Spleen (tissue), 11 donors: ENCODE measurements at regions not wholly inside any gene's neighbourhood (a gene's known extent, or its start where the extent isn't known, plus 50 kb on each side); places are given as distances from the start of the nearest gene placed in this dataset.
"Not testable (repeated sequence)": the region's sequence is repeated elsewhere in the genome, so short reads cannot be mapped to it uniquely, and the experiment has no call there.

Experiments
- DNase-seq: peaks from one replicate; pipeline ENCODE4 v3.0.0-alpha.2; 2020
- H3K27ac ChIP-seq, 8 donors: fragments of 200-600 bp; sonication (generic) in 7 of 8; 1 replicate in 4 of 8; 2 replicates in 4 of 8; pipeline versions ENCODE4 v1.5.0 to v1.8.0; 2016 to 2021; ENCODE audit warnings: inconsistent platforms in 4 of 8, mild to moderate bottlenecking in 4 of 8, moderate library complexity in 1 of 8
- H3K27me3 ChIP-seq, 7 donors: fragments of 200-600 bp; sonication (generic) in 6 of 7; replicated peaks in 1 of 7; 1 replicate in 4 of 7; 2 replicates in 3 of 7; pipeline versions ENCODE4 v1.5.0 to v1.8.0; 2016 to 2021; ENCODE audit warnings: inconsistent platforms in 3 of 7, mild to moderate bottlenecking in 1 of 7
- H3K36me3 ChIP-seq, 6 donors: fragments of 200-600 bp; sonication (generic) in 5 of 6; 1 replicate in 4 of 6; 2 replicates in 2 of 6; pipeline versions ENCODE4 v1.5.0 to v1.8.0; 2016 to 2021; ENCODE audit warnings: inconsistent platforms in 2 of 6
- H3K4me1 ChIP-seq, 6 donors: fragments of 200-600 bp; sonication (generic) in 5 of 6; 1 replicate in 3 of 6; 2 replicates in 3 of 6; pipeline versions ENCODE4 v1.5.0 to v1.8.0; 2016 to 2021; ENCODE audit warnings: inconsistent platforms in 3 of 6
- H3K4me3 ChIP-seq, 8 donors: fragments of 200-600 bp; sonication (generic) in 7 of 8; 1 replicate in 4 of 8; 2 replicates in 4 of 8; pipeline versions ENCODE4 v1.5.0 to v1.8.0; 2016 to 2021; ENCODE audit warnings: inconsistent platforms in 4 of 8, mild to moderate bottlenecking in 4 of 8, moderate library complexity in 2 of 8
- H3K9me3 ChIP-seq, 8 donors: fragments of 200-600 bp; sonication (generic) in 7 of 8; 1 replicate in 4 of 8; 2 replicates in 4 of 8; pipeline versions ENCODE4 v1.5.0 to v1.8.0; 2016 to 2021; ENCODE audit warnings: inconsistent platforms in 4 of 8
- CTCF ChIP-seq, 11 experiments: fragments of 200-600 bp in 7 of 11; fragments of 450-650 bp in 4 of 11; sonication (generic) in 4 of 11; IDR thresholded peaks in 8 of 11; conservative IDR thresholded peaks in 3 of 11; 1 replicate in 7 of 11; 2 replicates in 4 of 11; pipeline versions ENCODE4 v1.4.0 to v1.8.0; 2016 to 2021; ENCODE audit warnings: antibody characterized with exemption in 11 of 11, inconsistent platforms in 4 of 11, mild to moderate bottlenecking in 1 of 11
- POLR2A ChIP-seq, 3 donors: fragments of 450-650 bp; IDR thresholded peaks; one replicate each; pipeline ENCODE4 v1.5.1; 2017; ENCODE audit warnings: antibody characterized with exemption in 3 of 3, mild to moderate bottlenecking in 1 of 3
- POLR2AphosphoS5 ChIP-seq, 3 donors: sonication (generic); formaldehyde crosslinking; IDR thresholded peaks; one replicate each; pipeline ENCODE4 v1.5.1; 2017; ENCODE audit warnings: antibody characterized with exemption in 3 of 3
- WGBS, 5 donors: extraction: QIAGEN DNeasy Blood & Tissue Kit in 3 of 5; methylation state at CpG; one replicate each; pipeline versions ENCODE4 v1.1.5 to v1.1.7; 2013 to 2018; 5-methylcytosine and 5-hydroxymethylcytosine counted together
- intact Hi-C: fragments of 100-400 bp; cut with DNase I; formaldehyde crosslinking; loops from one replicate; pipeline ENCODE4 v1.15.0; 2023; ENCODE audit warnings: low total_unique reads
- donor health status: healthy with polysubstance abuse.
- donor health status: DM: no; HTN: no; CAD: no; lungs with moderate emphysema.
- donor health status: DM: no; HTN: no; CAD: no.
- donor health status: Bipolar disorder and iron deficiency.
- donor health status: healthy.
- donor health status: DM: no; HTN: no; CAD: no.
- donor health status: DM: yes; HTN: yes; CAD: no.

GRCh38 chr3:84304214-84304613 lies 654.6 kb upstream of the CADM2 start:
- Histone ChIP-seq H3K27me3 (no peaks in the 10 kb centered on the region), H3K4me3 (no peak overlapping the region), H3K27ac (no peak overlapping the region), H3K9me3 (peaks cover 0 to 5% (median 0%) of the 10 kb centered on the region in 8 donors), H3K36me3 (no peaks in the 10 kb centered on the region), H3K4me1 (no peaks in the 10 kb centered on the region)
- no peak for TF ChIP-seq POLR2AphosphoS5 (IDR thresholded peaks at IDR 0.05)
- TF ChIP-seq POLR2A (IDR thresholded peaks at IDR 0.05), result no peak
- no peak for TF ChIP-seq CTCF (IDR thresholded peaks at IDR 0.05 in 8 of 11, conservative IDR thresholded peaks at IDR 0.05 in 3 of 11)
- WGBS, 5 donors, result 88 to 96% (median 90%) methylated on average over 11 of the region's 11 CpGs
- DNase-seq, result no peak
- intact Hi-C loops, result no loop called here

- DNase-seq, result no peak
- Histone ChIP-seq H3K36me3 (no peaks in the 10 kb centered on the region), H3K27ac (no peak overlapping the region), H3K27me3 (no peaks in the 10 kb centered on the region), H3K9me3 (peaks cover 0 to 5% (median 0%) of the 10 kb centered on the region in 8 donors), H3K4me1 (no peaks in the 10 kb centered on the region), H3K4me3 (no peak overlapping the region)
- no peak for TF ChIP-seq CTCF (IDR thresholded peaks at IDR 0.05 in 8 of 11, conservative IDR thresholded peaks at IDR 0.05 in 3 of 11)
- intact Hi-C loops, result no loop called here
- 73 to 92% (median 83%) methylated on average over 1 of the region's 1 CpG for WGBS, 5 donors
Measured at GRCh38 chr3:84307339-84307738, 651.5 kb upstream of the CADM2 start.

GRCh38 chr3:84308379-84308778 lies 650.4 kb upstream of the CADM2 start:
- Histone ChIP-seq H3K9me3 (peaks cover 0 to 5% (median 0%) of the 10 kb centered on the region in 8 donors), H3K4me1 (no peaks in the 10 kb centered on the region), H3K27ac (no peak overlapping the region), H3K36me3 (no peaks in the 10 kb centered on the region), H3K27me3 (no peaks in the 10 kb centered on the region), H3K4me3 (no peak overlapping the region)
- WGBS, 5 donors, result 58 to 74% (median 62%) methylated on average over 3 of the region's 3 CpGs
- intact Hi-C loops, result no loop called here
- no peak for TF ChIP-seq POLR2AphosphoS5 (IDR thresholded peaks at IDR 0.05)
- TF ChIP-seq CTCF (IDR thresholded peaks at IDR 0.05 in 8 of 11, conservative IDR thresholded peaks at IDR 0.05 in 3 of 11), result no peak
- TF ChIP-seq POLR2A (IDR thresholded peaks at IDR 0.05), result no peak
- no peak for DNase-seq

- Histone ChIP-seq H3K4me3 (no peak overlapping the region), H3K9me3 (no peaks in the 10 kb centered on the region), H3K36me3 (no peaks in the 10 kb centered on the region), H3K27ac (no peak overlapping the region), H3K4me1 (no peaks in the 10 kb centered on the region), H3K27me3 (no peaks in the 10 kb centered on the region)
- no peak for DNase-seq
- intact Hi-C loops, result no loop called here
- 31 to 62% (median 48%) methylated on average over 2 of the region's 2 CpGs for WGBS, 5 donors
- TF ChIP-seq POLR2AphosphoS5 (IDR thresholded peaks at IDR 0.05), result no peak
- no peak for TF ChIP-seq CTCF (IDR thresholded peaks at IDR 0.05 in 8 of 11, conservative IDR thresholded peaks at IDR 0.05 in 3 of 11)
- TF ChIP-seq POLR2A (IDR thresholded peaks at IDR 0.05), result no peak
Measured at GRCh38 chr3:84318273-84318809, 640.4 kb upstream of the CADM2 start.

- DNase-seq, H3K4me3 ChIP-seq, intact Hi-C loops, H3K27ac ChIP-seq, H3K36me3 ChIP-seq, H3K4me1 ChIP-seq, H3K27me3 ChIP-seq: not testable (repeated sequence)
- 68 to 82% (median 80%) methylated on average over 8 to 9 of the region's 9 CpGs for WGBS, 5 donors
- peaks cover 0 to 36% (median 16%) of the 10 kb centered on the region in 8 donors for H3K9me3 ChIP-seq
Measured at GRCh38 chr3:84365563-84366278, 593.1 kb upstream of the CADM2 start.
